ENCODE measurements at regions not wholly inside any gene's neighbourhood (a gene's known extent, or its start where the extent isn't known, plus 50 kb on each side); places are given as distances from the start of the nearest gene placed in this dataset.
A peak's percentile ranks its signal among the peaks of the same experiment; 100 is the strongest.

GRCh38 chr6:9938801-9939200 is 476.1 kb downstream of the TFAP2A start:
- Mint-ChIP-seq H3K36me3 (ENCODE audit: low read depth) (no peaks in the 10 kb centered on the region; the same call in 1 of the 2 replicates), H3K27me3 (ENCODE audit: insufficient read depth) (no peaks in the 10 kb centered on the region), H3K4me1 (ENCODE audit: low read depth) (peaks cover 1% of the 10 kb centered on the region; the same call in 1 of the 2 replicates), H3K9me3 (peaks cover 9% of the 10 kb centered on the region; the same call in 1 of the 2 replicates), H3K4me3 (no peak overlapping the region), H3K27ac (no peak overlapping the region)
- TF ChIP-seq CTCF (IDR thresholded peaks at IDR 0.05): no peak
- no peak for DNase-seq

- H3K27me3 Mint-ChIP-seq (ENCODE audit: insufficient read depth): no peaks in the 10 kb centered on the region
- peaks cover 10% of the 10 kb centered on the region; the same call in 1 of the 2 replicates for H3K4me1 Mint-ChIP-seq (ENCODE audit: low read depth)
Measured at GRCh38 chr6:9937031-9937763, 477.7 kb downstream of the TFAP2A start.

GRCh38 chr6:9936551-9936950 is 478.3 kb downstream of the TFAP2A start:
- Mint-ChIP-seq H3K27ac (no peak overlapping the region), H3K4me3 (no peak overlapping the region), H3K9me3 (no peaks in the 10 kb centered on the region), H3K36me3 (ENCODE audit: low read depth) (no peaks in the 10 kb centered on the region), H3K4me1 (ENCODE audit: low read depth) (peaks cover 10% of the 10 kb centered on the region; the same call in 1 of the 2 replicates), H3K27me3 (ENCODE audit: insufficient read depth) (no peaks in the 10 kb centered on the region)
- no peak for TF ChIP-seq CTCF (IDR thresholded peaks at IDR 0.05)
- DNase-seq: no peak

More at GRCh38 chr6:9937031-9937763, 477.7 kb downstream of the TFAP2A start:
- H3K27ac Mint-ChIP-seq: no peak overlapping the region
- no peak for TF ChIP-seq CTCF (IDR thresholded peaks at IDR 0.05)
- H3K4me3 Mint-ChIP-seq: no peak overlapping the region
- H3K36me3 Mint-ChIP-seq (ENCODE audit: low read depth): no peaks in the 10 kb centered on the region
- no peak for DNase-seq
- no peaks in the 10 kb centered on the region for H3K9me3 Mint-ChIP-seq

GRCh38 chr6:9933677-9934076 is 481.2 kb downstream of the TFAP2A start:
- peak; percentile 16 for DNase-seq
- Mint-ChIP-seq H3K27me3 (ENCODE audit: insufficient read depth) (no peaks in the 10 kb centered on the region), H3K4me1 (ENCODE audit: low read depth) (peaks cover 10% of the 10 kb centered on the region; the same call in 1 of the 2 replicates), H3K4me3 (no peak overlapping the region), H3K36me3 (ENCODE audit: low read depth) (peaks cover 8% of the 10 kb centered on the region; the same call in 1 of the 2 replicates), H3K27ac (no peak overlapping the region), H3K9me3 (peaks cover 11% of the 10 kb centered on the region; the same call in 1 of the 2 replicates)
- TF ChIP-seq CTCF (IDR thresholded peaks at IDR 0.05): no peak

- no peak overlapping the region for H3K27ac Mint-ChIP-seq
- no peak for TF ChIP-seq CTCF (IDR thresholded peaks at IDR 0.05)
- H3K9me3 Mint-ChIP-seq: peaks cover 11% of the 10 kb centered on the region; the same call in 1 of the 2 replicates
- DNase-seq: no peak
- H3K4me3 Mint-ChIP-seq: no peak overlapping the region
- H3K36me3 Mint-ChIP-seq (ENCODE audit: low read depth): peaks cover 8% of the 10 kb centered on the region; the same call in 1 of the 2 replicates
- peaks cover 1% of the 10 kb centered on the region; the same call in 1 of the 2 replicates for H3K27me3 Mint-ChIP-seq (ENCODE audit: insufficient read depth)
- H3K4me1 Mint-ChIP-seq (ENCODE audit: low read depth): peaks cover 9% of the 10 kb centered on the region
Measured at GRCh38 chr6:9927275-9927674, 487.6 kb downstream of the TFAP2A start.

Data from HFFc6 (cell line).